SK-N-SH (cell line): ENCODE measurements at regions not wholly inside any gene's neighbourhood (a gene's known extent, or its start where the extent isn't known, plus 50 kb on each side); places are given as distances from the start of the nearest gene placed in this dataset.

Source experiments
- CTCF ChIA-PET: fragments of 300-600, 350-600 bp; formaldehyde crosslinking; extraction: SDS; loops from one replicate; lab custom pipeline; 2021; lab: Yijun Ruan, JAX
- POLR2A ChIA-PET: fragments of 350-600 bp; sonication (Branson Sonifier 250); formaldehyde crosslinking; extraction: SDS; loops from one replicate; lab custom pipeline; 2020; ENCODE audit warnings: antibody characterized with exemption, inconsistent platforms; lab: Yijun Ruan, JAX
- DNase-seq: peaks from one replicate; pipeline ENCODE4 v3.0.0; 2012
- H2AFZ ChIP-seq: fragments of 200-600 bp; sonication (generic); 2 replicates; pipeline ENCODE4 v1.8.1; 2016; ENCODE audit warnings: antibody characterized with exemption, mild to moderate bottlenecking, low read depth
- H3F3A ChIP-seq: fragments of 200-600 bp; sonication (generic); replicated peaks from 2 replicates; pipeline ENCODE3; 2016; ENCODE audit warnings: antibody characterized with exemption, mild to moderate bottlenecking; ENCODE audit not compliant: insufficient read depth
- H3K27ac ChIP-seq, 2 experiments: fragments of 200-500 bp in 1 of 2; fragments of 200-600 bp in 1 of 2; sonication (Bioruptor generic) in 1 of 2; sonication (generic), shearing (Covaris generic) in 1 of 2; 2 replicates each; pipeline versions ENCODE4 v1.5.1 to v1.6.1; 2014 to 2016; ENCODE audit warnings: low read depth in 2 of 2, inconsistent platforms in 1 of 2, low read length in 1 of 2, mild to moderate bottlenecking in 1 of 2, mixed read lengths in 1 of 2
- H3K27me3 ChIP-seq: fragments of 200-600 bp; sonication (generic), shearing (Covaris generic); 2 replicates; pipeline ENCODE4 v1.6.1; 2016; ENCODE audit warnings: mixed run types; ENCODE audit not compliant: insufficient read depth
- H3K36me3 ChIP-seq, 2 experiments: fragments of 200-500 bp in 1 of 2; fragments of 200-600 bp in 1 of 2; sonication (Bioruptor generic) in 1 of 2; sonication (generic) in 1 of 2; replicated peaks in 1 of 2; 2 replicates each; pipeline versions ENCODE3 to v1.5.1; 2014 to 2016; ENCODE audit warnings: low read length in 1 of 2, mild to moderate bottlenecking in 1 of 2; ENCODE audit not compliant: insufficient read depth in 2 of 2, control insufficient read depth in 1 of 2
- H3K4me1 ChIP-seq, 2 experiments: fragments of 200-500 bp in 1 of 2; fragments of 200-600 bp in 1 of 2; sonication (Bioruptor generic) in 1 of 2; sonication (generic), shearing (Covaris generic) in 1 of 2; 2 replicates each; pipeline versions ENCODE4 v1.5.1 to v1.6.1; 2014 to 2016; ENCODE audit warnings: low read depth in 1 of 2, low read length in 1 of 2, mixed run types in 1 of 2; ENCODE audit not compliant: insufficient read depth in 2 of 2, control insufficient read depth in 1 of 2
- H3K4me2 ChIP-seq: fragments of 200-600 bp; sonication (generic), shearing (Covaris generic); 2 replicates; pipeline ENCODE4 v1.6.1; 2017; ENCODE audit warnings: mixed run types
- H3K4me3 ChIP-seq, 2 experiments: fragments of 200-500 bp in 1 of 2; fragments of 200-600 bp in 1 of 2; sonication (Bioruptor generic) in 1 of 2; sonication (generic), shearing (Covaris generic) in 1 of 2; 2 replicates each; pipeline versions ENCODE4 v1.5.1 to v1.8.1; 2014 to 2016; ENCODE audit warnings: low read depth in 2 of 2, inconsistent platforms in 1 of 2, low read length in 1 of 2, mild to moderate bottlenecking in 1 of 2, mixed read lengths in 1 of 2, moderate library complexity in 1 of 2
- H3K79me2 ChIP-seq: fragments of 200-600 bp; sonication (generic); 2 replicates; pipeline ENCODE4 v1.8.1; 2017; ENCODE audit warnings: mild to moderate bottlenecking; ENCODE audit not compliant: insufficient read depth
- H3K9ac ChIP-seq: fragments of 200-600 bp; sonication (generic); 2 replicates; pipeline ENCODE4 v1.6.1; 2017; ENCODE audit warnings: mixed run types
- H3K9me2 ChIP-seq: fragments of 200-600 bp; sonication (generic); 2 replicates; pipeline ENCODE4 v1.6.1; 2017; ENCODE audit warnings: mixed run types
- H3K9me3 ChIP-seq: fragments of 200-600 bp; sonication (generic); 2 replicates; pipeline ENCODE4 v1.6.1; 2017; ENCODE audit warnings: mixed run types, mild to moderate bottlenecking, moderate library complexity
- H4K20me1 ChIP-seq: fragments of 200-600 bp; sonication (generic); 2 replicates; pipeline ENCODE4 v1.6.1; 2017; ENCODE audit warnings: mild to moderate bottlenecking, mixed run types; ENCODE audit not compliant: insufficient read depth
- CHD2 ChIP-seq: fragments of 150-350 bp; IDR thresholded peaks from 2 replicates; pipeline ENCODE4 v1.6.1; 2018; ENCODE audit warnings: low read length; ENCODE audit not compliant: partially characterized antibody
- FOSL2 ChIP-seq: IDR thresholded peaks from 2 replicates; pipeline ENCODE4 v1.4.0; 2012; ENCODE audit warnings: low read depth, mild to moderate bottlenecking, moderate library complexity, borderline replicate concordance
- FOXJ3 ChIP-seq: sonication (generic); formaldehyde crosslinking; IDR thresholded peaks from 2 replicates; pipeline ENCODE4 v1.5.1; 2020; ENCODE audit warnings: mild to moderate bottlenecking, missing genetic modification reagents
- GATA2 ChIP-seq: sonication (generic); formaldehyde crosslinking; IDR thresholded peaks from 2 replicates; pipeline ENCODE4 v1.5.0; 2020; ENCODE audit warnings: mild to moderate bottlenecking, missing genetic modification reagents
- MXI1 ChIP-seq: IDR thresholded peaks from 2 replicates; pipeline ENCODE4 v1.6.1; 2012; ENCODE audit warnings: mild to moderate bottlenecking, low read depth, low read length, improper control_type of control experiment
- NFIC ChIP-seq: IDR thresholded peaks from 2 replicates; pipeline ENCODE4 v1.4.0; 2012; ENCODE audit warnings: borderline replicate concordance
- NRF1 ChIP-seq: IDR thresholded peaks from 2 replicates; pipeline ENCODE4 v1.6.1; 2012; ENCODE audit warnings: low read depth, mild to moderate bottlenecking, low read length
- PBX3 ChIP-seq: IDR thresholded peaks from 2 replicates; pipeline ENCODE4; 2012
- RCOR1 ChIP-seq: fragments of 150-350 bp; IDR thresholded peaks from 2 replicates; pipeline ENCODE4 v1.6.1; 2017; ENCODE audit warnings: antibody characterized with exemption, low read length
- SIN3A ChIP-seq: IDR thresholded peaks from 2 replicates; pipeline ENCODE4 v1.6.1; 2012; ENCODE audit warnings: low read depth, mild to moderate bottlenecking, low read length, moderate library complexity, borderline replicate concordance
- SMC3 ChIP-seq: IDR thresholded peaks from 2 replicates; pipeline ENCODE4 v1.6.1; 2012; ENCODE audit warnings: low read depth, low read length, improper control_type of control experiment
- TAF1 ChIP-seq: IDR thresholded peaks from 2 replicates; pipeline ENCODE4 v1.6.1; 2012; ENCODE audit warnings: low read depth, mild to moderate bottlenecking, low read length, moderate library complexity, borderline replicate concordance
- TCF12 ChIP-seq: IDR thresholded peaks from 2 replicates; pipeline ENCODE4 v1.4.0; 2012
- USF2 ChIP-seq: fragments of 150-350 bp; IDR thresholded peaks from 2 replicates; pipeline ENCODE4 v1.6.1; 2017; ENCODE audit warnings: antibody characterized with exemption, low read length, low read depth, borderline replicate concordance
- ZBTB33 ChIP-seq: IDR thresholded peaks from 2 replicates; pipeline ENCODE4 v1.4.0; 2012; ENCODE audit warnings: low read depth, borderline replicate concordance
- WGBS: methylation state at CpG from one replicate; pipeline ENCODE4 v1.1.6; 2017; ENCODE audit warnings: low lambda C conversion rate; 5-methylcytosine and 5-hydroxymethylcytosine counted together

- peak; percentile 41; the same call in 1 of the 2 replicates for TF ChIP-seq PBX3
- TF ChIP-seq GATA2 (CRISPR knock-in tag), result no peak
- TF ChIP-seq MXI1, result no peak
- TF ChIP-seq TCF12, result peak; percentile 30; the same call in 1 of the 2 replicates
- TF ChIP-seq SMC3, result no peak
- no peak for TF ChIP-seq USF2
- TF ChIP-seq NFIC, result peak; percentile 83
- TF ChIP-seq SIN3A, result no peak
- no peak for DNase-seq
- Histone ChIP-seq H2AFZ (no peak overlapping the region), H3K36me3 (no peaks in the 10 kb centered on the region), H3K27me3 (no peaks in the 10 kb centered on the region), H4K20me1 (no peaks in the 10 kb centered on the region), H3K9me2 (no peaks in the 10 kb centered on the region), H3F3A (peaks cover 5% of the 10 kb centered on the region), H3K4me2 (no peak overlapping the region), H3K4me1 (peaks cover 4 to 10% of the 10 kb centered on the region in 2 experiments; a peak in 3 of 4 replicates), H3K79me2 (no peaks in the 10 kb centered on the region; the same call in 1 of the 2 replicates), H3K27ac (peak overlapping the region in 1 of 2 experiments; percentile 39; a peak in 1 of 4 replicates), H3K9ac (no peak overlapping the region), H3K4me3 (no peak overlapping the region), H3K9me3 (no peaks in the 10 kb centered on the region)
- ChIA-PET POLR2A (no interaction called here), CTCF (no interaction called here)
- WGBS, result 58% methylated on average over 3 of the region's 3 CpGs
These were observed 57.3 kb upstream of the PHACTR2 start for GRCh38 chr6:143620447-143620846.

GRCh38 chr6:143619824-143620401 is 57.9 kb upstream of the PHACTR2 start:
- Histone ChIP-seq H3K4me1 (peaks cover 4 to 10% of the 10 kb centered on the region in 2 experiments; a peak in 3 of 4 replicates), H3K9ac (no peak overlapping the region), H3K27ac (peak overlapping the region in 1 of 2 experiments; percentile 39; a peak in 1 of 4 replicates), H3K27me3 (no peaks in the 10 kb centered on the region), H3K9me3 (no peaks in the 10 kb centered on the region), H3F3A (peaks cover 5% of the 10 kb centered on the region), H4K20me1 (no peaks in the 10 kb centered on the region), H3K9me2 (no peaks in the 10 kb centered on the region), H3K79me2 (no peaks in the 10 kb centered on the region; the same call in 1 of the 2 replicates), H3K4me2 (no peak overlapping the region), H3K4me3 (no peak overlapping the region)
- ChIA-PET POLR2A (no interaction called here), CTCF (no interaction called here)
- DNase-seq, result no peak
- 86% methylated on average over 8 of the region's 8 CpGs for WGBS
- TF ChIP-seq NFIC (no peak), CHD2 (no peak), MXI1 (no peak), TAF1 (no peak), NRF1 (no peak), FOSL2 (no peak), TCF12 (no peak), GATA2 (CRISPR knock-in tag) (no peak), RCOR1 (no peak), FOXJ3 (CRISPR knock-in tag) (no peak), SMC3 (no peak), ZBTB33 (no peak)
- TF ChIP-seq, all 33 proteins: peak for 0
- Histone ChIP-seq H2AFZ (no peak overlapping the region; the same call in 1 of the 2 replicates), H3K36me3 (no peaks in the 10 kb centered on the region)
